H7 (cell line): ENCODE measurements at regions not wholly inside any gene's neighbourhood (a gene's known extent, or its start where the extent isn't known, plus 50 kb on each side); places are given as distances from the start of the nearest gene placed in this dataset.
"Not testable (repeated sequence)": the region's sequence is repeated elsewhere in the genome, so short reads cannot be mapped to it uniquely, and the experiment has no call there.

ENCODE experiments used
- DNase-seq: peaks from one replicate; pipeline ENCODE4 v3.0.0; 2012
- H3K27me3 ChIP-seq: 2 replicates; pipeline ENCODE4 v1.6.0; 2011; ENCODE audit warnings: mild to moderate bottlenecking, low read length; ENCODE audit not compliant: control insufficient read depth, insufficient read depth
- H3K36me3 ChIP-seq: replicated peaks from 2 replicates; pipeline ENCODE4 v1.5.1; 2011; ENCODE audit warnings: low read length; ENCODE audit not compliant: control insufficient read depth, insufficient read depth
- H3K4me3 ChIP-seq: 2 replicates; pipeline ENCODE4 v1.5.1; 2011; ENCODE audit warnings: low read depth, mild to moderate bottlenecking, control low read depth, low read length, moderate library complexity; ENCODE audit not compliant: insufficient read depth

GRCh38 chr3:117853923-117854668 is 1144.5 kb downstream of the TUSC7 start:
- Histone ChIP-seq H3K4me3 (no peak overlapping the region), H3K36me3 (no peaks in the 10 kb centered on the region), H3K27me3 (no peaks in the 10 kb centered on the region)
- no peak for DNase-seq

GRCh38 chr3:117856354-117856753 is 1146.8 kb downstream of the TUSC7 start:
- DNase-seq = no peak
- Histone ChIP-seq H3K27me3 (no peaks in the 10 kb centered on the region), H3K36me3 (no peaks in the 10 kb centered on the region), H3K4me3 (no peak overlapping the region)

- Histone ChIP-seq H3K27me3 (no peaks in the 10 kb centered on the region), H3K36me3 (no peaks in the 10 kb centered on the region), H3K4me3 (no peak overlapping the region)
- no peak for DNase-seq
Measured at GRCh38 chr3:117863146-117863545, 1153.6 kb downstream of the TUSC7 start.

GRCh38 chr3:117865338-117865737 is 1155.8 kb downstream of the TUSC7 start:
- no peak for DNase-seq
- no peaks in the 10 kb centered on the region for H3K27me3 ChIP-seq
- no peaks in the 10 kb centered on the region for H3K36me3 ChIP-seq
- H3K4me3 ChIP-seq = no peak overlapping the region

- no peak for DNase-seq
- H3K36me3 ChIP-seq = no peaks in the 10 kb centered on the region
- H3K4me3 ChIP-seq = no peak overlapping the region
- no peaks in the 10 kb centered on the region for H3K27me3 ChIP-seq
Measured at GRCh38 chr3:117868766-117869165, 1159.2 kb downstream of the TUSC7 start.

- Histone ChIP-seq H3K27me3 (no peaks in the 10 kb centered on the region), H3K36me3 (no peaks in the 10 kb centered on the region), H3K4me3 (no peak overlapping the region)
- DNase-seq = no peak
Measured at GRCh38 chr3:117871934-117872333, 1162.4 kb downstream of the TUSC7 start.

- DNase-seq, H3K36me3 ChIP-seq, H3K27me3 ChIP-seq, H3K4me3 ChIP-seq: not testable (repeated sequence)
Measured at GRCh38 chr3:117872594-117873248, 1161.9 kb downstream of the IGSF11 start.

- Histone ChIP-seq H3K4me3 (no peak overlapping the region), H3K27me3 (no peaks in the 10 kb centered on the region), H3K36me3 (no peaks in the 10 kb centered on the region)
- DNase-seq = no peak
Measured at GRCh38 chr3:117873249-117873600, 1161.4 kb downstream of the IGSF11 start.

GRCh38 chr3:117874028-117874690 is 1160.5 kb downstream of the IGSF11 start:
- DNase-seq = no peak
- no peaks in the 10 kb centered on the region for H3K27me3 ChIP-seq
- no peak overlapping the region for H3K4me3 ChIP-seq
- H3K36me3 ChIP-seq = no peaks in the 10 kb centered on the region

GRCh38 chr3:117874904-117875874 is 1159.5 kb downstream of the IGSF11 start:
- DNase-seq = no peak
- H3K27me3 ChIP-seq = no peaks in the 10 kb centered on the region
- no peaks in the 10 kb centered on the region for H3K36me3 ChIP-seq
- no peak overlapping the region for H3K4me3 ChIP-seq

- no peak overlapping the region for H3K4me3 ChIP-seq
- H3K36me3 ChIP-seq = no peaks in the 10 kb centered on the region
- no peaks in the 10 kb centered on the region for H3K27me3 ChIP-seq
- no peak for DNase-seq
Measured at GRCh38 chr3:117875887-117876286, 1158.8 kb downstream of the IGSF11 start.

GRCh38 chr3:117880638-117881037 is 1154.0 kb downstream of the IGSF11 start:
- Histone ChIP-seq H3K4me3 (no peak overlapping the region), H3K27me3 (no peaks in the 10 kb centered on the region), H3K36me3 (no peaks in the 10 kb centered on the region)
- no peak for DNase-seq

GRCh38 chr3:117881210-117881609 is 1153.4 kb downstream of the IGSF11 start:
- Histone ChIP-seq H3K36me3 (no peaks in the 10 kb centered on the region), H3K4me3 (no peak overlapping the region)
- DNase-seq = no peak

GRCh38 chr3:117885011-117885441 is 1149.6 kb downstream of the IGSF11 start:
- no peak overlapping the region for H3K4me3 ChIP-seq
- DNase-seq = no peak
- no peaks in the 10 kb centered on the region for H3K36me3 ChIP-seq
- H3K27me3 ChIP-seq = no peaks in the 10 kb centered on the region

More at GRCh38 chr3:117881210-117881609, 1153.4 kb downstream of the IGSF11 start:
- no peaks in the 10 kb centered on the region for H3K27me3 ChIP-seq
